ENCODE measurements at regions not wholly inside any gene's neighbourhood (a gene's known extent, or its start where the extent isn't known, plus 50 kb on each side); places are given as distances from the start of the nearest gene placed in this dataset.

GRCh38 chr4:56169061-56169460, 218.2 kb downstream of the AASDH start:
- no peak for TF ChIP-seq CTCF (IDR thresholded peaks at IDR 0.05; ENCODE audit: insufficient read depth, low read depth, low read length)
- POLR2A ChIA-PET = no interaction called here

GRCh38 chr4:56164907-56165306, 216.2 kb downstream of the CEP135 start:
- POLR2A ChIA-PET = no interaction called here
- CTCF ChIA-PET = no interaction called here
- Histone ChIP-seq H3K4me3 (ENCODE audit: low read depth, low read length) (no peak overlapping the region), H3K27me3 (ENCODE audit: control insufficient read depth, insufficient read depth, low read length) (no peaks in the 10 kb centered on the region), H3K36me3 (ENCODE audit: control insufficient read depth, insufficient read depth, low read length) (no peaks in the 10 kb centered on the region)
- DNase-seq (ENCODE audit: low read depth) = no peak
- TF ChIP-seq CTCF (IDR thresholded peaks at IDR 0.05; ENCODE audit: insufficient read depth, low read depth, low read length) = no peak

More at GRCh38 chr4:56169061-56169460, 218.2 kb downstream of the AASDH start:
- H3K4me3 ChIP-seq (ENCODE audit: low read depth, low read length) = no peak overlapping the region
- H3K36me3 ChIP-seq (ENCODE audit: control insufficient read depth, insufficient read depth, low read length) = no peaks in the 10 kb centered on the region
- CTCF ChIA-PET = no interaction called here
- no peak for DNase-seq (ENCODE audit: low read depth)
- no peaks in the 10 kb centered on the region for H3K27me3 ChIP-seq (ENCODE audit: control insufficient read depth, insufficient read depth, low read length)

- Histone ChIP-seq H3K27me3 (ENCODE audit: control insufficient read depth, insufficient read depth, low read length) (no peaks in the 10 kb centered on the region), H3K4me3 (ENCODE audit: low read depth, low read length) (no peak overlapping the region), H3K36me3 (ENCODE audit: control insufficient read depth, insufficient read depth, low read length) (no peaks in the 10 kb centered on the region)
- POLR2A ChIA-PET = no interaction called here
- TF ChIP-seq CTCF (IDR thresholded peaks at IDR 0.05; ENCODE audit: insufficient read depth, low read depth, low read length) = no peak
- CTCF ChIA-PET = no interaction called here
- DNase-seq (ENCODE audit: low read depth) = no peak
Observed at GRCh38 chr4:56160636-56161035, 211.9 kb downstream of the CEP135 start.

- CTCF ChIA-PET = no interaction called here
- POLR2A ChIA-PET = no interaction called here
- H3K36me3 ChIP-seq (ENCODE audit: control insufficient read depth, insufficient read depth, low read length) = no peaks in the 10 kb centered on the region
- H3K4me3 ChIP-seq (ENCODE audit: low read depth, low read length) = no peak overlapping the region
- no peak for DNase-seq (ENCODE audit: low read depth)
- H3K27me3 ChIP-seq (ENCODE audit: control insufficient read depth, insufficient read depth, low read length) = no peaks in the 10 kb centered on the region
- no peak for TF ChIP-seq CTCF (IDR thresholded peaks at IDR 0.05; ENCODE audit: insufficient read depth, low read depth, low read length)
Observed at GRCh38 chr4:56158483-56158882, 209.7 kb downstream of the CEP135 start.

GRCh38 chr4:56156141-56156540, 207.4 kb downstream of the CEP135 start:
- DNase-seq (ENCODE audit: low read depth) = no peak
- CTCF ChIA-PET = interaction anchor here (0.7 kb wide), 1 partner anchor 96 kb away, joined by 3 read pairs; no protein-coding TSS in a partner anchor
- H3K4me3 ChIP-seq (ENCODE audit: low read depth, low read length) = no peak overlapping the region
- no peaks in the 10 kb centered on the region for H3K27me3 ChIP-seq (ENCODE audit: control insufficient read depth, insufficient read depth, low read length)
- no peak for TF ChIP-seq CTCF (IDR thresholded peaks at IDR 0.05; ENCODE audit: insufficient read depth, low read depth, low read length)
- H3K36me3 ChIP-seq (ENCODE audit: control insufficient read depth, insufficient read depth, low read length) = no peaks in the 10 kb centered on the region
- POLR2A ChIA-PET = no interaction called here

All from BJ (cell line).